GM23338 (cell line): ENCODE measurements at regions not wholly inside any gene's neighbourhood (a gene's known extent, or its start where the extent isn't known, plus 50 kb on each side); places are given as distances from the start of the nearest gene placed in this dataset.

Source experiments
- ATAC-seq: fragments of 200-7000 bp; cut with Tn5 transposase; 3 replicates; pipeline ENCODE4 v1.9.1; 2020
- DNase-seq: peaks from one replicate; pipeline ENCODE4 v3.0.0-alpha.2; 2015; ENCODE audit warnings: low spot score
- H2AFZ ChIP-seq: fragments of 200-600 bp; sonication (generic); 2 replicates; pipeline ENCODE4 v1.8.0; 2016; ENCODE audit warnings: antibody characterized with exemption, mild to moderate bottlenecking, moderate library complexity
- H3F3A ChIP-seq: fragments of 200-600 bp; sonication (generic); replicated peaks from 2 replicates; pipeline ENCODE4 v1.8.0; 2017; ENCODE audit warnings: antibody characterized with exemption, mixed run types, low read depth
- H3K27ac ChIP-seq: fragments of 200-600 bp; sonication (generic); 2 replicates; pipeline ENCODE4 v1.6.1; 2016; ENCODE audit warnings: low read depth
- H3K27me3 ChIP-seq: fragments of 200-600 bp; sonication (generic); 2 replicates; pipeline ENCODE4 v1.8.0; 2016; ENCODE audit warnings: mild to moderate bottlenecking, mixed run types, moderate library complexity; ENCODE audit not compliant: insufficient read depth
- H3K36me3 ChIP-seq: fragments of 200-600 bp; sonication (generic); 2 replicates; pipeline ENCODE4 v1.8.0; 2016; ENCODE audit warnings: mild to moderate bottlenecking; ENCODE audit not compliant: insufficient read depth
- H3K4me1 ChIP-seq: fragments of 200-600 bp; sonication (generic); 2 replicates; pipeline ENCODE4 v1.8.0; 2016; ENCODE audit warnings: mild to moderate bottlenecking, moderate library complexity; ENCODE audit not compliant: insufficient read depth
- H3K4me2 ChIP-seq: fragments of 200-600 bp; sonication (generic); 2 replicates; pipeline ENCODE4 v1.7.1; 2017; ENCODE audit warnings: mixed run types
- H3K4me3 ChIP-seq: fragments of 200-600 bp; sonication (generic); 2 replicates; pipeline ENCODE4 v1.6.1; 2016; ENCODE audit warnings: mixed run types
- H3K79me2 ChIP-seq: fragments of 200-600 bp; sonication (generic); replicated peaks from 2 replicates; pipeline ENCODE4 v1.8.0; 2017; ENCODE audit warnings: mild to moderate bottlenecking; ENCODE audit not compliant: insufficient read depth
- H3K9me2 ChIP-seq: fragments of 200-600 bp; sonication (generic); 2 replicates; pipeline ENCODE4 v1.8.0; 2017; ENCODE audit not compliant: insufficient read depth
- H4K20me1 ChIP-seq: fragments of 200-600 bp; sonication (generic); replicated peaks from 2 replicates; pipeline ENCODE4 v1.8.0; 2017; ENCODE audit warnings: mild to moderate bottlenecking; ENCODE audit not compliant: insufficient read depth
- H3K27ac Mint-ChIP-seq: 2 replicates; pipeline ENCODE4 v1.8.0; 2020; ENCODE audit warnings: inconsistent platforms, mild to moderate bottlenecking, moderate library complexity, mixed read lengths
- H3K27me3 Mint-ChIP-seq: 3 replicates; pipeline ENCODE4 v1.8.0; 2022; ENCODE audit warnings: low read depth, mild to moderate bottlenecking, moderate library complexity, mixed read lengths, inconsistent platforms; ENCODE audit not compliant: insufficient read depth, poor library complexity
- H3K36me3 Mint-ChIP-seq: 3 replicates; pipeline ENCODE4 v1.8.0; 2021; ENCODE audit warnings: low read depth, mild to moderate bottlenecking, inconsistent platforms, moderate library complexity, mixed read lengths
- H3K4me1 Mint-ChIP-seq: 3 replicates; pipeline ENCODE4 v1.8.0; 2020; ENCODE audit warnings: mild to moderate bottlenecking, inconsistent platforms, mixed read lengths
- H3K4me3 Mint-ChIP-seq: 3 replicates; pipeline ENCODE4 v1.8.0; 2021; ENCODE audit warnings: moderate library complexity, mild to moderate bottlenecking, inconsistent platforms, mixed read lengths
- H3K9me3 Mint-ChIP-seq: 3 replicates; pipeline ENCODE4 v1.8.0; 2020; ENCODE audit warnings: moderate library complexity, mild to moderate bottlenecking, inconsistent platforms, mixed read lengths
- CREB1 ChIP-seq: fragments of 250-450 bp; sonication (Bioruptor Pico); IDR thresholded peaks from 2 replicates; pipeline ENCODE4 v1.5.0; 2020; ENCODE audit warnings: low read depth, mild to moderate bottlenecking, moderate library complexity
- EZH2 ChIP-seq: fragments of 200-600 bp; sonication (generic); IDR thresholded peaks from one replicate; pipeline ENCODE4 v1.8.0; 2017; ENCODE audit warnings: antibody characterized with exemption, mild to moderate bottlenecking, low read depth; ENCODE audit not compliant: unreplicated experiment
- EZH2phosphoT487 ChIP-seq: fragments of 200-600 bp; sonication (generic); IDR thresholded peaks from one replicate; pipeline ENCODE4 v1.8.1; 2018; ENCODE audit warnings: antibody characterized with exemption; ENCODE audit not compliant: unreplicated experiment
- JUNB ChIP-seq: IDR thresholded peaks from one replicate; pipeline ENCODE4 v1.6.1; 2016; ENCODE audit warnings: antibody characterized with exemption; ENCODE audit not compliant: unreplicated experiment
- NANOG ChIP-seq: IDR thresholded peaks from 2 replicates; pipeline ENCODE4 v1.6.1; 2016; ENCODE audit warnings: antibody characterized with exemption, borderline replicate concordance
- POLR2AphosphoS5 ChIP-seq: IDR thresholded peaks from 2 replicates; pipeline ENCODE4 v1.6.1; 2016; ENCODE audit warnings: antibody characterized with exemption, low read depth
- STAT1 ChIP-seq: IDR thresholded peaks from one replicate; pipeline ENCODE4 v1.6.1; 2016; ENCODE audit warnings: antibody characterized with exemption; ENCODE audit not compliant: unreplicated experiment
- ZNF114 ChIP-seq: fragments of 250-450 bp; sonication (Bioruptor Pico); IDR thresholded peaks from 2 replicates; pipeline ENCODE4 v1.5.0; 2020; ENCODE audit warnings: mild to moderate bottlenecking, moderate library complexity
- ZNF331 ChIP-seq: fragments of 250-450 bp; sonication (Bioruptor Pico); IDR thresholded peaks from 2 replicates; pipeline ENCODE4 v1.5.0; 2020; ENCODE audit warnings: low read depth, mild to moderate bottlenecking, moderate library complexity
- TF ChIP-seq, protein P1 (sequence below), 2 experiments: fragments of 200-600 bp in 1 of 2; sonication (generic) in 1 of 2; conservative IDR thresholded peaks; 2 replicates each; pipeline versions ENCODE4 v1.5.1 to v1.6.1; 2016 to 2017; ENCODE audit warnings: antibody characterized with exemption in 2 of 2, low read depth in 2 of 2, mild to moderate bottlenecking in 2 of 2, moderate library complexity in 1 of 2
- TF ChIP-seq, protein P2 (sequence below): IDR thresholded peaks from one replicate; pipeline ENCODE4 v1.6.1; 2018; ENCODE audit warnings: antibody characterized with exemption; ENCODE audit not compliant: unreplicated experiment
- TF ChIP-seq, protein P3 (sequence below): IDR thresholded peaks from 2 replicates; pipeline ENCODE4 v1.6.1; 2016; ENCODE audit warnings: antibody characterized with exemption

DNA sequence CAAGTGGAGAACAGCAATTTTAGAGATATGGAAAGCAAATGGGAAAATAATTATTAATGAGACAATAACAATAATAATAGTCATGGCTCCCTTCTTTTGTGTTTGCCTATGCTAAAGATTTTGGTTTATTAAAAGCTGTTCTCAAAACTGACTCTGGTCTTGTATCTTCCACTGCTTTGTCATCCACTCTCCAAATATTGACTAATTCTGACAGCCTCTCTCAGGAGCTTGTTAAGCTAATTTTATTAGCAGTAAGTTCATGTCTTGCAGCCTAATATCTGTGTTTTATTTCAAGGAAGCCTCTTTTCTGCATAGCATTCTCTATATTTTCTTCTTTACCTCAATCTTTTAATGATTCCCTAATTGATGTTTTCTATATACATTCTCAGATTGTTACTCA, 1419.8 kb downstream of the ARAP2 start (continued):
- TF ChIP-seq, protein P1, sequence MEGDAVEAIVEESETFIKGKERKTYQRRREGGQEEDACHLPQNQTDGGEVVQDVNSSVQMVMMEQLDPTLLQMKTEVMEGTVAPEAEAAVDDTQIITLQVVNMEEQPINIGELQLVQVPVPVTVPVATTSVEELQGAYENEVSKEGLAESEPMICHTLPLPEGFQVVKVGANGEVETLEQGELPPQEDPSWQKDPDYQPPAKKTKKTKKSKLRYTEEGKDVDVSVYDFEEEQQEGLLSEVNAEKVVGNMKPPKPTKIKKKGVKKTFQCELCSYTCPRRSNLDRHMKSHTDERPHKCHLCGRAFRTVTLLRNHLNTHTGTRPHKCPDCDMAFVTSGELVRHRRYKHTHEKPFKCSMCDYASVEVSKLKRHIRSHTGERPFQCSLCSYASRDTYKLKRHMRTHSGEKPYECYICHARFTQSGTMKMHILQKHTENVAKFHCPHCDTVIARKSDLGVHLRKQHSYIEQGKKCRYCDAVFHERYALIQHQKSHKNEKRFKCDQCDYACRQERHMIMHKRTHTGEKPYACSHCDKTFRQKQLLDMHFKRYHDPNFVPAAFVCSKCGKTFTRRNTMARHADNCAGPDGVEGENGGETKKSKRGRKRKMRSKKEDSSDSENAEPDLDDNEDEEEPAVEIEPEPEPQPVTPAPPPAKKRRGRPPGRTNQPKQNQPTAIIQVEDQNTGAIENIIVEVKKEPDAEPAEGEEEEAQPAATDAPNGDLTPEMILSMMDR (conservative IDR thresholded peaks at IDR 0.05; ENCODE audit: low read depth in 2 of 2), result no peak
- TF ChIP-seq STAT1 (no peak), NANOG (no peak), EZH2 (no peak), JUNB (no peak), ZNF114 (CRISPR knock-in tag) (no peak), CREB1 (no peak), ZNF331 (CRISPR knock-in tag) (no peak), EZH2phosphoT487 (no peak)
- TF ChIP-seq, protein P2, sequence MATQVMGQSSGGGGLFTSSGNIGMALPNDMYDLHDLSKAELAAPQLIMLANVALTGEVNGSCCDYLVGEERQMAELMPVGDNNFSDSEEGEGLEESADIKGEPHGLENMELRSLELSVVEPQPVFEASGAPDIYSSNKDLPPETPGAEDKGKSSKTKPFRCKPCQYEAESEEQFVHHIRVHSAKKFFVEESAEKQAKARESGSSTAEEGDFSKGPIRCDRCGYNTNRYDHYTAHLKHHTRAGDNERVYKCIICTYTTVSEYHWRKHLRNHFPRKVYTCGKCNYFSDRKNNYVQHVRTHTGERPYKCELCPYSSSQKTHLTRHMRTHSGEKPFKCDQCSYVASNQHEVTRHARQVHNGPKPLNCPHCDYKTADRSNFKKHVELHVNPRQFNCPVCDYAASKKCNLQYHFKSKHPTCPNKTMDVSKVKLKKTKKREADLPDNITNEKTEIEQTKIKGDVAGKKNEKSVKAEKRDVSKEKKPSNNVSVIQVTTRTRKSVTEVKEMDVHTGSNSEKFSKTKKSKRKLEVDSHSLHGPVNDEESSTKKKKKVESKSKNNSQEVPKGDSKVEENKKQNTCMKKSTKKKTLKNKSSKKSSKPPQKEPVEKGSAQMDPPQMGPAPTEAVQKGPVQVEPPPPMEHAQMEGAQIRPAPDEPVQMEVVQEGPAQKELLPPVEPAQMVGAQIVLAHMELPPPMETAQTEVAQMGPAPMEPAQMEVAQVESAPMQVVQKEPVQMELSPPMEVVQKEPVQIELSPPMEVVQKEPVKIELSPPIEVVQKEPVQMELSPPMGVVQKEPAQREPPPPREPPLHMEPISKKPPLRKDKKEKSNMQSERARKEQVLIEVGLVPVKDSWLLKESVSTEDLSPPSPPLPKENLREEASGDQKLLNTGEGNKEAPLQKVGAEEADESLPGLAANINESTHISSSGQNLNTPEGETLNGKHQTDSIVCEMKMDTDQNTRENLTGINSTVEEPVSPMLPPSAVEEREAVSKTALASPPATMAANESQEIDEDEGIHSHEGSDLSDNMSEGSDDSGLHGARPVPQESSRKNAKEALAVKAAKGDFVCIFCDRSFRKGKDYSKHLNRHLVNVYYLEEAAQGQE, result no peak

DNA sequence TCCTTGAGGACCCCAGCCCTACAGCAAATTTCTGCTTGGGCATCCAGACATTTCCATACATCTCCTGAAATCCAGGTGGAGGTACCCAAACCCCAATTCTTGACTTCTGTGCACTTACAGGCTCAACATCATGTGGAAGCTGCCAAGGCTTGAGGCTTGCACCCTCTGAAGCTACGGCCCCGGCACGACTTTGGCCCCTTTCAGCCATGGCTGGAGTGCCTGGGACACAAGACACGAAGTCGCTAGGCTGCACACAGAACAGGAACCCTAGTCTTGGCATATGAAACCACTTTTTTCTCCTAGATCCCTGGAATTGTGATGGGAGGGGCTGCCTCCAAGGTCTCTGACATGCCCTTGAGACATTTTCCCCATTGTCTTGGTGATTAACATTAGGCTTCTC, 1417.7 kb downstream of the ARAP2 start:
- H3K36me3 Mint-ChIP-seq, result peaks cover 3% of the 10 kb centered on the region; the same call in 1 of the 3 replicates
- Histone ChIP-seq H3K4me1 (no peaks in the 10 kb centered on the region), H3F3A (no peaks in the 10 kb centered on the region)
- no peak for TF ChIP-seq NANOG
- TF ChIP-seq POLR2AphosphoS5, result no peak
- TF ChIP-seq ZNF331 (CRISPR knock-in tag), result no peak
- no peak for TF ChIP-seq CREB1
- TF ChIP-seq ZNF114 (CRISPR knock-in tag), result no peak
- TF ChIP-seq, protein P2, result no peak
- TF ChIP-seq, protein P3, sequence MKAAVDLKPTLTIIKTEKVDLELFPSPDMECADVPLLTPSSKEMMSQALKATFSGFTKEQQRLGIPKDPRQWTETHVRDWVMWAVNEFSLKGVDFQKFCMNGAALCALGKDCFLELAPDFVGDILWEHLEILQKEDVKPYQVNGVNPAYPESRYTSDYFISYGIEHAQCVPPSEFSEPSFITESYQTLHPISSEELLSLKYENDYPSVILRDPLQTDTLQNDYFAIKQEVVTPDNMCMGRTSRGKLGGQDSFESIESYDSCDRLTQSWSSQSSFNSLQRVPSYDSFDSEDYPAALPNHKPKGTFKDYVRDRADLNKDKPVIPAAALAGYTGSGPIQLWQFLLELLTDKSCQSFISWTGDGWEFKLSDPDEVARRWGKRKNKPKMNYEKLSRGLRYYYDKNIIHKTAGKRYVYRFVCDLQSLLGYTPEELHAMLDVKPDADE, result no peak
- TF ChIP-seq EZH2phosphoT487, result no peak
- no peak for TF ChIP-seq JUNB

More for the DNA sequence above, 1417.7 kb downstream of the ARAP2 start:
- H3K27ac ChIP-seq, result no peak overlapping the region
- Mint-ChIP-seq H3K27me3 (peaks cover 2% of the 10 kb centered on the region), H3K4me1 (no peaks in the 10 kb centered on the region), H3K4me3 (no peak overlapping the region), H3K9me3 (peaks cover 4% of the 10 kb centered on the region; the same call in 2 of the 3 replicates), H3K27ac (no peak overlapping the region)
- no peaks in the 10 kb centered on the region for H3K36me3 ChIP-seq
- no peak overlapping the region for H3K4me3 ChIP-seq
- no peaks in the 10 kb centered on the region for H3K27me3 ChIP-seq
- no peak overlapping the region for H3K4me2 ChIP-seq
- DNase-seq (no peak), ATAC-seq (no peak)
- H4K20me1 ChIP-seq, result no peaks in the 10 kb centered on the region
- H3K9me2 ChIP-seq, result no peaks in the 10 kb centered on the region
- no peaks in the 10 kb centered on the region for H3K79me2 ChIP-seq
- H2AFZ ChIP-seq, result no peak overlapping the region
